ENCODE measurements at regions not wholly inside any gene's neighbourhood (a gene's known extent, or its start where the extent isn't known, plus 50 kb on each side); places are given as distances from the start of the nearest gene placed in this dataset.

DNA sequence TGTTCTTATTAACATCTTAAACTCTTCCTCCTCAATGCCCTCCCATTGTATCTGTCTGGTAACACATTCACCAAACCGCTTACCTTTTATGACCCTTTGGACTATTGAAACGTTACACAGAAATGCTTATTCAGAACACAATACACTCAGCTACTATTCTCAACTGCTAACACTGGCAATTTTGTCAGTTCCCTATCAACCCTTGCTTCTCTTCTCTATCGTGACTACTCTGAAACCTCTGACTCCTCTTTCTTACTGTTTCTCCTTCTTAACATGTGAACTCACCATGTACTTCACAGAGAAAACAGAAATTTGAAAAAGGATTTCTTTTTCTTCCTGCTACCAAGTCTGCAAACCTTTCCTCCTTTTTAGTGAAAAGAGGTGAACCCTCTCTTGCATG lies 232.9 kb upstream of the GPR149 start:
- TF ChIP-seq CREB1 (CRISPR knock-in tag; IDR thresholded peaks at IDR 0.05) = no peak
- no peak for TF ChIP-seq TCF7 (CRISPR knock-in tag; IDR thresholded peaks at IDR 0.05; ENCODE audit: low read depth)
- TF ChIP-seq, protein P1, sequence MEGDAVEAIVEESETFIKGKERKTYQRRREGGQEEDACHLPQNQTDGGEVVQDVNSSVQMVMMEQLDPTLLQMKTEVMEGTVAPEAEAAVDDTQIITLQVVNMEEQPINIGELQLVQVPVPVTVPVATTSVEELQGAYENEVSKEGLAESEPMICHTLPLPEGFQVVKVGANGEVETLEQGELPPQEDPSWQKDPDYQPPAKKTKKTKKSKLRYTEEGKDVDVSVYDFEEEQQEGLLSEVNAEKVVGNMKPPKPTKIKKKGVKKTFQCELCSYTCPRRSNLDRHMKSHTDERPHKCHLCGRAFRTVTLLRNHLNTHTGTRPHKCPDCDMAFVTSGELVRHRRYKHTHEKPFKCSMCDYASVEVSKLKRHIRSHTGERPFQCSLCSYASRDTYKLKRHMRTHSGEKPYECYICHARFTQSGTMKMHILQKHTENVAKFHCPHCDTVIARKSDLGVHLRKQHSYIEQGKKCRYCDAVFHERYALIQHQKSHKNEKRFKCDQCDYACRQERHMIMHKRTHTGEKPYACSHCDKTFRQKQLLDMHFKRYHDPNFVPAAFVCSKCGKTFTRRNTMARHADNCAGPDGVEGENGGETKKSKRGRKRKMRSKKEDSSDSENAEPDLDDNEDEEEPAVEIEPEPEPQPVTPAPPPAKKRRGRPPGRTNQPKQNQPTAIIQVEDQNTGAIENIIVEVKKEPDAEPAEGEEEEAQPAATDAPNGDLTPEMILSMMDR (IDR thresholded peaks at IDR 0.05) = no peak
- no peak for TF ChIP-seq SP1 (CRISPR knock-in tag; conservative IDR thresholded peaks at IDR 0.05)
- TF ChIP-seq, protein P2, sequence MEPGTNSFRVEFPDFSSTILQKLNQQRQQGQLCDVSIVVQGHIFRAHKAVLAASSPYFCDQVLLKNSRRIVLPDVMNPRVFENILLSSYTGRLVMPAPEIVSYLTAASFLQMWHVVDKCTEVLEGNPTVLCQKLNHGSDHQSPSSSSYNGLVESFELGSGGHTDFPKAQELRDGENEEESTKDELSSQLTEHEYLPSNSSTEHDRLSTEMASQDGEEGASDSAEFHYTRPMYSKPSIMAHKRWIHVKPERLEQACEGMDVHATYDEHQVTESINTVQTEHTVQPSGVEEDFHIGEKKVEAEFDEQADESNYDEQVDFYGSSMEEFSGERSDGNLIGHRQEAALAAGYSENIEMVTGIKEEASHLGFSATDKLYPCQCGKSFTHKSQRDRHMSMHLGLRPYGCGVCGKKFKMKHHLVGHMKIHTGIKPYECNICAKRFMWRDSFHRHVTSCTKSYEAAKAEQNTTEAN (CRISPR knock-in tag; IDR thresholded peaks at IDR 0.05) = no peak
- TF ChIP-seq, protein P3, sequence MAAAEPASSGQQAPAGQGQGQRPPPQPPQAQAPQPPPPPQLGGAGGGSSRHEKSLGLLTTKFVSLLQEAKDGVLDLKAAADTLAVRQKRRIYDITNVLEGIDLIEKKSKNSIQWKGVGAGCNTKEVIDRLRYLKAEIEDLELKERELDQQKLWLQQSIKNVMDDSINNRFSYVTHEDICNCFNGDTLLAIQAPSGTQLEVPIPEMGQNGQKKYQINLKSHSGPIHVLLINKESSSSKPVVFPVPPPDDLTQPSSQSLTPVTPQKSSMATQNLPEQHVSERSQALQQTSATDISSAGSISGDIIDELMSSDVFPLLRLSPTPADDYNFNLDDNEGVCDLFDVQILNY (CRISPR knock-in tag; IDR thresholded peaks at IDR 0.05) = no peak
- no peak for TF ChIP-seq RELA (CRISPR knock-in tag; IDR thresholded peaks at IDR 0.05; ENCODE audit: borderline replicate concordance)
- TF ChIP-seq, protein P4, sequence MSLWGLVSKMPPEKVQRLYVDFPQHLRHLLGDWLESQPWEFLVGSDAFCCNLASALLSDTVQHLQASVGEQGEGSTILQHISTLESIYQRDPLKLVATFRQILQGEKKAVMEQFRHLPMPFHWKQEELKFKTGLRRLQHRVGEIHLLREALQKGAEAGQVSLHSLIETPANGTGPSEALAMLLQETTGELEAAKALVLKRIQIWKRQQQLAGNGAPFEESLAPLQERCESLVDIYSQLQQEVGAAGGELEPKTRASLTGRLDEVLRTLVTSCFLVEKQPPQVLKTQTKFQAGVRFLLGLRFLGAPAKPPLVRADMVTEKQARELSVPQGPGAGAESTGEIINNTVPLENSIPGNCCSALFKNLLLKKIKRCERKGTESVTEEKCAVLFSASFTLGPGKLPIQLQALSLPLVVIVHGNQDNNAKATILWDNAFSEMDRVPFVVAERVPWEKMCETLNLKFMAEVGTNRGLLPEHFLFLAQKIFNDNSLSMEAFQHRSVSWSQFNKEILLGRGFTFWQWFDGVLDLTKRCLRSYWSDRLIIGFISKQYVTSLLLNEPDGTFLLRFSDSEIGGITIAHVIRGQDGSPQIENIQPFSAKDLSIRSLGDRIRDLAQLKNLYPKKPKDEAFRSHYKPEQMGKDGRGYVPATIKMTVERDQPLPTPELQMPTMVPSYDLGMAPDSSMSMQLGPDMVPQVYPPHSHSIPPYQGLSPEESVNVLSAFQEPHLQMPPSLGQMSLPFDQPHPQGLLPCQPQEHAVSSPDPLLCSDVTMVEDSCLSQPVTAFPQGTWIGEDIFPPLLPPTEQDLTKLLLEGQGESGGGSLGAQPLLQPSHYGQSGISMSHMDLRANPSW (CRISPR knock-in tag; conservative IDR thresholded peaks at IDR 0.05; ENCODE audit: low read depth) = no peak
- no peak for TF ChIP-seq TEAD4 (CRISPR knock-in tag; IDR thresholded peaks at IDR 0.05)
- TF ChIP-seq, protein P5, sequence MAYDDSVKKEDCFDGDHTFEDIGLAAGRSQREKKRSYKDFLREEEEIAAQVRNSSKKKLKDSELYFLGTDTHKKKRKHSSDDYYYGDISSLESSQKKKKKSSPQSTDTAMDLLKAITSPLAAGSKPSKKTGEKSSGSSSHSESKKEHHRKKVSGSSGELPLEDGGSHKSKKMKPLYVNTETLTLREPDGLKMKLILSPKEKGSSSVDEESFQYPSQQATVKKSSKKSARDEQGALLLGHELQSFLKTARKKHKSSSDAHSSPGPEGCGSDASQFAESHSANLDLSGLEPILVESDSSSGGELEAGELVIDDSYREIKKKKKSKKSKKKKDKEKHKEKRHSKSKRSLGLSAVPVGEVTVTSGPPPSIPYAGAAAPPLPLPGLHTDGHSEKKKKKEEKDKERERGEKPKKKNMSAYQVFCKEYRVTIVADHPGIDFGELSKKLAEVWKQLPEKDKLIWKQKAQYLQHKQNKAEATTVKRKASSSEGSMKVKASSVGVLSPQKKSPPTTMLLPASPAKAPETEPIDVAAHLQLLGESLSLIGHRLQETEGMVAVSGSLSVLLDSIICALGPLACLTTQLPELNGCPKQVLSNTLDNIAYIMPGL (CRISPR knock-in tag; IDR thresholded peaks at IDR 0.05) = no peak
- no peak for TF ChIP-seq ELF4 (CRISPR knock-in tag; IDR thresholded peaks at IDR 0.05; ENCODE audit: low read depth)
- no peak for TF ChIP-seq JUN (CRISPR knock-in tag; IDR thresholded peaks at IDR 0.05)

Data from WTC11 (cell line).